GM19397 (cell line): ENCODE measurements at regions not wholly inside any gene's neighbourhood (a gene's known extent, or its start where the extent isn't known, plus 50 kb on each side); places are given as distances from the start of the nearest gene placed in this dataset.

ENCODE experiments used
- ATAC-seq: cut with Tn5 transposase; IDR thresholded peaks from one replicate; pipeline ENCODE4 v1.9.1; 2021; ENCODE audit warnings: mild to moderate bottlenecking, moderate library complexity; ENCODE audit not compliant: unreplicated experiment

GRCh38 chr2:106628377-106628776, 141.2 kb downstream of the CD8B2 start:
- ATAC-seq: no peak

GRCh38 chr2:106629981-106630380, 142.8 kb downstream of the CD8B2 start:
- no peak for ATAC-seq

- no peak for ATAC-seq
These were observed 144.1 kb downstream of the CD8B2 start for GRCh38 chr2:106631281-106631680.

- no peak for ATAC-seq
These were observed 150.9 kb downstream of the CD8B2 start for GRCh38 chr2:106638043-106638442.

- no peak for ATAC-seq
These were observed 151.4 kb downstream of the CD8B2 start for GRCh38 chr2:106638580-106638979.

GRCh38 chr2:106642679-106643078, 155.5 kb downstream of the CD8B2 start:
- ATAC-seq: no peak

GRCh38 chr2:106644623-106645022, 157.5 kb downstream of the CD8B2 start:
- ATAC-seq: no peak

- ATAC-seq: no peak
These were observed 159.4 kb downstream of the CD8B2 start for GRCh38 chr2:106646605-106647004.

- no peak for ATAC-seq
These were observed 162.1 kb downstream of the CD8B2 start for GRCh38 chr2:106649306-106649705.

- no peak for ATAC-seq
These were observed 166.3 kb downstream of the CD8B2 start for GRCh38 chr2:106653465-106653864.

- no peak for ATAC-seq
These were observed 171.5 kb downstream of the CD8B2 start for GRCh38 chr2:106658616-106659015.

GRCh38 chr2:106664669-106665068, 177.5 kb downstream of the CD8B2 start:
- ATAC-seq: peak; percentile 88

GRCh38 chr2:106667478-106668070, 180.4 kb downstream of the CD8B2 start:
- no peak for ATAC-seq

GRCh38 chr2:106685180-106685897, 198.2 kb downstream of the CD8B2 start:
- no peak for ATAC-seq

- no peak for ATAC-seq
These were observed 199.2 kb downstream of the ST6GAL2 start for GRCh38 chr2:106686814-106687213.

GRCh38 chr2:106694964-106695470, 190.9 kb downstream of the ST6GAL2 start:
- ATAC-seq: no peak

GRCh38 chr2:106695919-106696318, 190.0 kb downstream of the ST6GAL2 start:
- no peak for ATAC-seq

- ATAC-seq: no peak
These were observed 185.4 kb downstream of the ST6GAL2 start for GRCh38 chr2:106700616-106701015.

GRCh38 chr2:106701203-106702022, 184.6 kb downstream of the ST6GAL2 start:
- ATAC-seq: no peak

GRCh38 chr2:106703161-106703560, 182.8 kb downstream of the ST6GAL2 start:
- no peak for ATAC-seq

- no peak for ATAC-seq
These were observed 181.2 kb downstream of the ST6GAL2 start for GRCh38 chr2:106704798-106705197.

- no peak for ATAC-seq
These were observed 180.1 kb downstream of the ST6GAL2 start for GRCh38 chr2:106705877-106706276.
